COLO829 (cell line): ENCODE measurements at regions not wholly inside any gene's neighbourhood (a gene's known extent, or its start where the extent isn't known, plus 50 kb on each side); places are given as distances from the start of the nearest gene placed in this dataset.
"Not testable (repeated sequence)": the region's sequence is repeated elsewhere in the genome, so short reads cannot be mapped to it uniquely, and the experiment has no call there.

Experiments
- DNase-seq: peaks from one replicate; pipeline ENCODE4 v3.0.0; 2012; ENCODE audit warnings: low spot score

DNA sequence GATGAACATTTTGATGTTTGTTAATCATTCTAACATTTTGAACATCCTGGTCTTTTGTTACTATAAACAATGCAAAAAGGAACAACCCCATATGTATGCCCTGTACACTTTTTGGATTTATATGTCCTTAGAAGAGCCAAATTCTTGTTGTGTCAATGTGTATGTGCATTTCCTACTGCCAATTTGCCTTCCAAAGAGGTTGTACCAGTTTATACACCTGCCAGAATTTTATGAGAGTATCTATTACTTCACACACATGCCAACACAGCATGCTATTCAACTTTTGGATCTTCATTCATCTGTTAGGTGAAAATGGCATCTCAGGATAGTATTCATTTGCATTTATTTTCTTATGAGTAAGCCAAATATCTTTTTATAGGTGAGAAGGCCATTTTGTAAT is 162.0 kb upstream of the SEMA6A start:
- DNase-seq, result no peak

GRCh38 chr5:116733991-116734975 is 159.7 kb upstream of the SEMA6A start:
- DNase-seq, result no peak

DNA sequence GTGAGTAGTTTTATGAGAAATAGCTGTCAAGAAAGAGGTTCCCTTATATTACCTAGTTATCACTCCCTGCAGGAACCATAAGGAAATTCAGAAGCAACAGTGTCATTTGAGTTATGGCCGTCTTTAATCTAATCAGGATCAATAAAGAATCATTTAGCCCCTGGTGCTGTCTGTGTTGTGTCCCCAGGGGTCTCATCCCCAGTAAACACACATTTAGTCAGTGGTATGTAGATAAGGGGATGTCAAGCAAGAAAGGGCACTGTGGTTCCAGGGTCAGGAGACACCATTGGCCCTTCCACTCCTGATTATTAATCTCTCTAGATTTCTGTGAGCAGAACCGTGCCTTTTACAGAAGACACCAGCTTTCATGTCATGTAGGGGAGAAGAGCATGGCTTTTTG is 158.0 kb upstream of the SEMA6A start:
- DNase-seq, result no peak

- DNase-seq, result no peak
These were observed 156.8 kb upstream of the SEMA6A start for GRCh38 chr5:116731432-116731831.

DNA sequence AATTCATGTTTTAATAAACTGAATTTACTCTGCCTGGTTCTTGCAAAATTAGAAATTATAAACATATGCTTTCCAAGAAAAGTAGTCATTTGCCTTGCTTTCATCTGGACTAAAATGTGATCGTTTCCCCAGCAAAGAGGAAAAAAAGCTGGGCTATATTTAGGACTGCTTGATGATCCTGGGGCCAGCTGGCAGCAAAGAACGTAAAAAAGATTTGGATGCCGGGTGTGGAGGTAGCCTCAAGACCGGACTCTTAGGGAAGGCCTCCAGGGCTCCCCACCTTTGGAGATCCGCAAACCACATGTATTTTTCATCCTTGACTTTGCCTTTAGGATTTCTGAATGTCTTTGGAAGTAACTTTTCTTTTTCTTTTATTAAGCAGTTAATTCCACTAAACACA is 156.1 kb upstream of the SEMA6A start:
- no peak for DNase-seq

DNA sequence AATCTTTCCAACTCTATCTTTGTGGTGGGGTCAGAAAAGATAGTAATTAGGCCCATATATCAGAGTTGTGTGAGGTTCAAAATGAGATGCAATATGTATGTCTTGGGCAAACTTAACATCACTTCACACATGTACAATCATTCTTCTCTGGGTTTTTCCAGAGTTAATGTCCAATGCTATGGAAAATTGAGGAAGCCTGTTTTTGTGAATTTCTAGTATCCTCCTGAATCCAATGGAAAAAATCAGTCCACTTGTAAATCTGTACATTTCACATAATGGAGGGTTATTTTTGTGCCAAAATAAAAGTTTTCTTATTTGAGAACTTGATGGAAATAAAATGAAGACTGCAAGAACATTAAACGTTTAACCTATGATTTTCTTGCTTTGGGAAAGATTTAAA is 155.6 kb upstream of the SEMA6A start:
- no peak for DNase-seq

GRCh38 chr5:116727248-116727647 is 152.6 kb upstream of the SEMA6A start:
- DNase-seq, result no peak

- DNase-seq, result not testable (repeated sequence)
These were observed 151.6 kb upstream of the SEMA6A start for GRCh38 chr5:116726180-116726579.

GRCh38 chr5:116724971-116725370 is 150.3 kb upstream of the SEMA6A start:
- no peak for DNase-seq

- DNase-seq, result no peak
These were observed 148.0 kb upstream of the SEMA6A start for GRCh38 chr5:116722651-116723050.

GRCh38 chr5:116719106-116719505 is 144.5 kb upstream of the SEMA6A start:
- no peak for DNase-seq

DNA sequence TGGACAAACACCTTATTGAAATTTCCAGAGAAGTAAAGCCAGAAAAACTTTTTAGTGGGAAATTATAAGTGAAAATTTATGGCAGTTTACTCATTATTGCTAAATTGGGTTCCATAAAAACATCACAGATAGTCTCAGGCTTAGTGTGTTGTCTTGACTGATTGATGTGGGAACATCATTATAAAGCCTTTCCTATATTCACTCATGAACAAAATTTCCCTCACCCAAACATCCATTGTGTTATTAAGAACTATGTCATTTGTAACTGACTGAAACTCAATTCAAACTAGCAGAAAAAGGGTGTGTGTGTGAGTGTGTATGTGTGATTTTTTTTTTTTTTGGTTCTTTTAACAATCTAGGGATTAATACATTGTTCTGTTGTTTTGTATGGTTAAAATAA is 143.7 kb upstream of the SEMA6A start:
- no peak for DNase-seq

DNA sequence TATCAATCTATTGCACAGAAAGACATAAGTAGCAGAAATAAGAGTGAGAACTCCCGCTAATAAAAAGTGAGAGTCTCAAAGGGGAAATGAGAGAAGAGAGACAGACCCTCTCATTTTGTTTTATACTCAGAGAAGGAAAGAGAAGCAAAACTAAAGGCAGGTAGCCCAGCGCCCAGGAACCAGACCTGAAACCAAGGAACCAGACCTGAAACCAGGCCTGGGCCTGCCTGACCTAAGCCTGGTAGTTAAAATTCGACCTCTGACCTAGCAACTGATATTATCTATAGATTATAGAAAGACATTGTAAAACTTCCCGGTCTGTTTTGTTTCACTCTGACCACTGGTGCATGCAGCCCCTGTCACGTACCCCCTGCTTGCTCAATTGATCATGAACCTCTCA is 134.5 kb upstream of the SEMA6A start:
- no peak for DNase-seq

- DNase-seq, result not testable (repeated sequence)
These were observed 130.5 kb upstream of the SEMA6A start for GRCh38 chr5:116705121-116705519.

- DNase-seq, result no peak
These were observed 129.3 kb upstream of the SEMA6A start for GRCh38 chr5:116703941-116704340.

- no peak for DNase-seq
These were observed 128.7 kb upstream of the SEMA6A start for GRCh38 chr5:116703328-116703727.

- no peak for DNase-seq
These were observed 128.2 kb upstream of the SEMA6A start for GRCh38 chr5:116702776-116703175.

GRCh38 chr5:116699332-116699731 is 124.7 kb upstream of the SEMA6A start:
- no peak for DNase-seq

DNA sequence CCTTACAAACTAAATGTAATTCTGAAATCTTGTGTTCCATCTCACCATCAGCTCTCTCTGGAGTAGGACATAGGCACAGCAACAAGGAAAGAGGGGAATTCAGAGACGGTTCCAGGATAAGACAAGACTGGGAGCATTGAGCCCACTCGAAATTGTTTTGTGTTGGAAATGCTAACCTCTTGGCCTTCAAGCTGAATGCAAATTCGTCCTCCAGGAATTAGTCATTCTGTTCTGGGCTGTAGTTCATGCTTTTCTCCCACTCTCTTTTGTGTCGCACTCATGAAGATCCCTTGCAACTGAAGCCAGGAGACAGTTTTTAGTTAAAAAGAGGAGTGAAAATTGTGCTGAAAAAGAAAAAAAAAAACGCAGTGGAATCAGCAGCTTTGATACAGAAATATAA is 121.7 kb upstream of the SEMA6A start:
- DNase-seq, result no peak

DNA sequence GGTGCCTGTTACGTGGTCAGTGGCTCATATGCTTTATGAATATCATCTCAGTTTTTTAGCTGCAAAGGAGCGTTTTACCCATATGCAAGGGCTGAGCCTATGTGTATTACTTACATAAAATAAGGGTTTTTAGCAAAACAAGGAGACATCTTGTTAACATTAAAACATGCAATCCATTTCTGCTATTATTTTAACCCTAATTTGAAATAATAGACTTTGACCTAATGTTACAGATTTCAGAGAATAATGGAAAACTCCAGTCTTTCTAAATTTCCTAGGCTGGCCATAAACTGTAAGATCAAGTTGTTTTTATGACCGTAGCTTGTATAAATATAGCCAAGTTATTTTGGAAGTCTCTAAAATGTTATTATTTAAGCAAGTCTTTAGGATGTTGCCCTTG is 121.1 kb upstream of the SEMA6A start:
- no peak for DNase-seq

DNA sequence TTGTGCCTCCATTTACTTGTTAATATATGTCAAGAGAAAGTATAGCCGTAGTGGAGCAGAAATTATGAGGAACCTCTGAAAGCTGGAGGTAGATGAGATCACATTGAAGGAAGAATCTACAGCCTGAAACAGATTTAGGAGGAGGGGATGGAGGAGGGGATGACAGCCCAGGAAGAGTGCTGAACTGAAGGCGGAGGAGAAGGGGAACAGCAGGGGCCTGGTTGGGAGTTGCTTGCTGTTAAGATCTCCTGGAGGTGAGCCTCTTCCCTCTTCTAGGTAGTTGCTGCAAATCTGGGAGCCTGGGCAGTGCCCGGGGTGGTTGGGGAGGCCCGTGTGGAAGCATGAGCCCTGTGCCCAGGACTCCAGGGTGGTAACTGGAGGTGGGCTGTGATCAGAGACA is 111.8 kb upstream of the SEMA6A start:
- no peak for DNase-seq

DNA sequence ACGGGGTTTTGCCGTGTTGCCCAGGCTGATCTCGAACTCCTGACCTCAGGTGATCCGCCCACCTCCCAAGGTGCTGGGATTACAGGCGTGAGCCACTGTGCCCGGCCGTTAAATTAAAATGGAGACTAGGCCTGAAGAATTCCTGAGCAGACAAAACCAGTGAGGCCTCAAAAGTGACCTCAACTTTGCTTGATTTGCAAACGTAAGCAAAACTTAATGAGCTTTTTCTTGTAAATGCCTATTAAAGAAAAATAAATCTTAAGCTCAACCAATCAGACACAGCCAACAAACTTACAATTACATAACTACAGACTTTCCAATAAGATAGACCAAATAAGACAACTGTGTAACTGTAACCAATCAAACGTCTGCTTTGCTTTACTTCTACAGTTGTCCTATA is 111.3 kb upstream of the SEMA6A start:
- no peak for DNase-seq

- DNase-seq, result no peak
These were observed 110.4 kb upstream of the SEMA6A start for GRCh38 chr5:116685069-116685468.
